Small intestine (tissue), 7 donors: ENCODE measurements at regions not wholly inside any gene's neighbourhood (a gene's known extent, or its start where the extent isn't known, plus 50 kb on each side); places are given as distances from the start of the nearest gene placed in this dataset.

Experiments
- DNase-seq, 2 donors: peaks; one replicate each; pipeline versions ENCODE4 v3.0.0 to v3.0.0-alpha.2; 2013
- FAIRE-seq: peaks from 2 replicates; lab custom pipeline; 2012; peaks lifted over from hg19 to GRCh38; lab: Jason Lieb, UNC
- H3K27ac ChIP-seq, 3 donors: one replicate each; pipeline ENCODE4 v1.5.1; 2013; ENCODE audit warnings: low read length in 2 of 3, mild to moderate bottlenecking in 2 of 3, control low read depth in 1 of 3, inconsistent platforms in 1 of 3, low read depth in 1 of 3, moderate library complexity in 1 of 3
- H3K27me3 ChIP-seq, 3 donors: one replicate each; pipeline ENCODE4 v1.6.1; 2013; ENCODE audit warnings: low read length in 3 of 3, inconsistent platforms in 1 of 3; ENCODE audit not compliant: control insufficient read depth in 3 of 3, insufficient read depth in 3 of 3
- H3K36me3 ChIP-seq, 3 donors: one replicate each; pipeline ENCODE4 v1.6.1; 2013; ENCODE audit warnings: low read length in 3 of 3, inconsistent platforms in 1 of 3, low read depth in 1 of 3, mild to moderate bottlenecking in 1 of 3, moderate library complexity in 1 of 3; ENCODE audit not compliant: control insufficient read depth in 3 of 3, insufficient read depth in 2 of 3
- H3K4me1 ChIP-seq, 3 donors: one replicate each; pipeline ENCODE4 v1.6.1; 2013; ENCODE audit warnings: low read length in 2 of 3, inconsistent platforms in 1 of 3, low read depth in 1 of 3, mild to moderate bottlenecking in 1 of 3, moderate library complexity in 1 of 3; ENCODE audit not compliant: control insufficient read depth in 3 of 3, insufficient read depth in 2 of 3
- H3K4me3 ChIP-seq, 3 donors: one replicate each; pipeline ENCODE4 v1.5.1; 2013; ENCODE audit warnings: low read length in 3 of 3, control low read depth in 1 of 3, inconsistent platforms in 1 of 3, low read depth in 1 of 3, mild to moderate bottlenecking in 1 of 3, moderate library complexity in 1 of 3
- H3K9me3 ChIP-seq, 2 donors: one replicate each; pipeline ENCODE4 v1.6.1; 2013; ENCODE audit warnings: low read depth in 1 of 2, low read length in 1 of 2; ENCODE audit not compliant: control insufficient read depth in 2 of 2, insufficient read depth in 1 of 2
- WGBS, 3 donors: extraction: QIAGEN DNeasy Blood & Tissue Kit; methylation state at CpG; one replicate each; pipeline ENCODE4 v1.1.7; 2013; 5-methylcytosine and 5-hydroxymethylcytosine counted together
- donor health status: healthy with polysubstance abuse.
- donor health status: control.
- donor health status: control.
- donor health status: Bipolar disorder and iron deficiency.
- donor health status: healthy.

- no peak overlapping the region for H3K27ac ChIP-seq
- H3K9me3 ChIP-seq = no peaks in the 10 kb centered on the region
- no peaks in the 10 kb centered on the region for H3K36me3 ChIP-seq
- H3K4me3 ChIP-seq = no peak overlapping the region
- DNase-seq = no peak
- no peak for FAIRE-seq
- H3K27me3 ChIP-seq = no peaks in the 10 kb centered on the region
- WGBS, 3 donors = 65 to 87% (median 72%) methylated on average over 2 of the region's 2 CpGs
- H3K4me1 ChIP-seq = no peaks in the 10 kb centered on the region
These were observed 57.5 kb upstream of the EYA4 start for GRCh38 chr6:133183691-133184090.

DNA sequence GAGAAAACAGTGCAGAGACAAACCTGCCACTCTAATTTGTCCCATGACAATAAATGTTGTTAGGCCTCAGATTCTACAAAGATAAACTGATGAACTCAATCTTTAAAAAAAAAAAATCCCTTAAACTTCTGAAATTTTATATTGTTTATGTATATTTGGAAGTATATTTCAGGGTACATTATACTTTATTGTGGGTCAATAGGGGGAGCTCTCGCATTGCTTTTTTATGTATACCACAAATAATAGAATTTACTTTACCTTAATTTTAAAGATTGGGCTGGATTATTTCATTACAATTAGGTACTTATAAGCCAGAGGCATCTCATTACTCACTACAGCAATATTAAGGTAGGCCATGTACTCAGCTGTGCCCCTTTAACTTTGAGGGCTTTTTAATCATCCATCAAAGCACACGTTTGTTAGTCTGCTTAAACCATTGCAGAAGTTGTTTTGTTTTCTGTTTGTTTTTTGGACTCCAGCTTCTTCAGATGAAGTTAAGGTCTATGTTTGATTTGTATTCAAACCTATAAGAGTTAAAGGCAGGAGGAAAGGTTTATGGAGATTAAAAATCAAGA is 56.3 kb upstream of the EYA4 start:
- no peaks in the 10 kb centered on the region for H3K4me1 ChIP-seq
- no peaks in the 10 kb centered on the region for H3K36me3 ChIP-seq
- H3K27ac ChIP-seq = no peak overlapping the region
- FAIRE-seq (no peak), DNase-seq (peak in 1 of 2 donors; percentile 24)
- WGBS, 3 donors = 9 to 34% (median 17%) methylated on average over 2 of the region's 2 CpGs
- H3K27me3 ChIP-seq = no peaks in the 10 kb centered on the region
- no peak overlapping the region for H3K4me3 ChIP-seq
- no peaks in the 10 kb centered on the region for H3K9me3 ChIP-seq

DNA sequence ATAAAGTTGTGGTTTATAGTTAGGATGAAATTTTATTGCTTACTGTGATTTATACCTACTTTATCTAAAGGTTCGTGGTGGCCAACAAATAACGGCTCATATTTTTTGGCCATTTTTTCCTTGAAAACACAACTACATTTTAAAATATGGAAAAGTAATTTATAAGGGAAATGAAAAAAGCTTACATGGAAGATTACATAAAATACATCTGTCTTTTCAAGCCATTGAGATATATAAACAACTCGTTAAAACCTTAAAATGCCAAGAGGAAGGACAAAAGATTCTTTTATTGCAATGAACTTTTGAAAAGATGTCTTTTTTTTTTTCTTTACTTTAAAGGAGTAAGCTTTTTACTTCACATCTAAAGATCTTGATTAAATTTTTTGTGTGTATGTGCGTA is 55.4 kb upstream of the EYA4 start:
- Histone ChIP-seq H3K4me3 (no peak overlapping the region), H3K36me3 (no peaks in the 10 kb centered on the region), H3K9me3 (no peaks in the 10 kb centered on the region), H3K27ac (no peak overlapping the region), H3K27me3 (no peaks in the 10 kb centered on the region), H3K4me1 (no peaks in the 10 kb centered on the region)
- no peak for DNase-seq
- WGBS, 3 donors = 57 to 73% (median 70%) methylated on average over 4 of the region's 4 CpGs
- no peak for FAIRE-seq

- H3K9me3 ChIP-seq = no peaks in the 10 kb centered on the region
- no peak overlapping the region for H3K27ac ChIP-seq
- H3K36me3 ChIP-seq = no peaks in the 10 kb centered on the region
- 47 to 67% (median 50%) methylated on average over 2 of the region's 2 CpGs for WGBS, 3 donors
- no peak for FAIRE-seq
- no peak for DNase-seq
- no peak overlapping the region for H3K4me3 ChIP-seq
- no peaks in the 10 kb centered on the region for H3K27me3 ChIP-seq
- H3K4me1 ChIP-seq = no peaks in the 10 kb centered on the region
These were observed 54.0 kb upstream of the EYA4 start for GRCh38 chr6:133187114-133187513.

DNA sequence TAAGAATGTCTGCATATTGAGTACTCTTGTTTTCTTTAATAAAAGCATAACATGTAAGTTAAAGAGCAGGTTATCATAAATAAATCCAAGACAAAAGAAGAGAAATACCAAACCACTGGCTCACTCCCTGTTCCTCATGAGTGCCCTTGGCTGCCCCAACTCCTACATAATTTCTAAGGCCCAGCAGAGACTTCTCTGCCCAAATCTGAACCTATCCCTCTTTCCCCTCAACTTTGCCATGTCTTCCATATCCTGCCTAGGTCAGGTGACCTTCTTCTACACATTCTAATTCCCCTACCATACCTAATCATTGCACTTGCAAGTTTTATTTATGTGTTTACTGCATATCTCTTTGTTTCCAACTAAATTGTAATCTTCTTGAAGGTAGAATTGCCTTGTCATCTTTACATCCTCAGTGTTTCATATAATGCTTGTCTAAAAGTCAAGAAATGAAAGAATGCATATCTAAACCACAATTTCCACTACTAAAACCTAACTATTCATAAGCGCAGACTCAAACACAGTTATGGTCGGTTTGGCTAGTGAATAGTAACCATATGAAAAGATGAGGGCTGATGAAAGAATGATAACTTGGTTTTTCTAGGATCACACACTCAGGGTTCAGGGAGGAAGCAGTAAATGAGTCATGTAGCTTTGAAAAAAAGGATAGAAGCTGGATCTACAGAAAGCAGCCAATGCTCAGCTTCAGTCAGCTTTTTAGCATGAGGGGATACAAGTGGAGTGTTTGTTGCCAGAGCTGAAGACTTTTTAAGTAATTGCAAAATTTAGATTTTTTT is 53.3 kb upstream of the EYA4 start:
- Histone ChIP-seq H3K9me3 (no peaks in the 10 kb centered on the region), H3K27me3 (no peaks in the 10 kb centered on the region), H3K4me3 (no peak overlapping the region), H3K27ac (no peak overlapping the region), H3K36me3 (no peaks in the 10 kb centered on the region), H3K4me1 (no peaks in the 10 kb centered on the region)
- WGBS, 3 donors = 78 to 90% (median 80%) methylated on average over 2 of the region's 2 CpGs
- DNase-seq = no peak
- no peak for FAIRE-seq

DNA sequence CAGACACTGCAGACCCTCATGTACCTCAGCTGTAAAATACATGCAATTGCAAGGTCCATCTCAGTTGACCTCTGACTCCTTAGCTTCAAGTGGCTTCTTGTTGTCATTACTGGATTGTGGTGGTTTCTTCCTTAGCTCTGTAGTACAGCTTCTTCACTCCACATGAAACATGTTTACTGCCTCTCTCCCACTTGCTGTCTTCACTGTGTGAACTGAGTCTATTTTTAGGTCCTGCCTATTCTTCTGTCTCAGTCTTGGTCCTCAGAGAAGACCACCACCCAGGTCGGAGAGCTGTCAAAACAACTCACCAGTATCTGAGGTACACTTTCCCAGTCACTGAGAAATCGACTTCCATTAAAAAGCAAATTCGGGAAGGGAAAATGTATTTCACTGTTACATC is 50.2 kb upstream of the EYA4 start:
- Histone ChIP-seq H3K4me1 (no peaks in the 10 kb centered on the region), H3K27ac (no peak overlapping the region), H3K9me3 (no peaks in the 10 kb centered on the region), H3K36me3 (no peaks in the 10 kb centered on the region), H3K4me3 (no peak overlapping the region), H3K27me3 (peaks cover 0 to 2% (median 0%) of the 10 kb centered on the region in 3 donors)
- 71 to 83% (median 73%) methylated on average over 3 of the region's 3 CpGs for WGBS, 3 donors
- FAIRE-seq (no peak), DNase-seq (no peak)

GRCh38 chr6:133191323-133191722 is 49.8 kb upstream of the EYA4 start:
- H3K27ac ChIP-seq = no peak overlapping the region
- FAIRE-seq = no peak
- H3K4me3 ChIP-seq = no peak overlapping the region
- no peaks in the 10 kb centered on the region for H3K4me1 ChIP-seq
- H3K36me3 ChIP-seq = no peaks in the 10 kb centered on the region
- H3K9me3 ChIP-seq = no peaks in the 10 kb centered on the region
- H3K27me3 ChIP-seq = peaks cover 0 to 2% (median 0%) of the 10 kb centered on the region in 3 donors
- no peak for DNase-seq
- 25 to 28% (median 28%) methylated on average over 2 of the region's 2 CpGs for WGBS, 3 donors
